NCI-H128 (cell line): ENCODE measurements at regions not wholly inside any gene's neighbourhood (a gene's known extent, or its start where the extent isn't known, plus 50 kb on each side); places are given as distances from the start of the nearest gene placed in this dataset.
"Not testable (repeated sequence)": the region's sequence is repeated elsewhere in the genome, so short reads cannot be mapped to it uniquely, and the experiment has no call there.

Experiments
- DNase-seq: peaks from one replicate; lab custom pipeline; 2025; ENCODE audit not compliant: unreplicated experiment; lab: John Stamatoyannopoulos, UW

GRCh38 chr2:65625982-65626381 lies 193.6 kb upstream of the SPRED2 start:
- DNase-seq, result no peak

GRCh38 chr2:65622951-65623535 lies 190.6 kb upstream of the SPRED2 start:
- no peak for DNase-seq

DNA sequence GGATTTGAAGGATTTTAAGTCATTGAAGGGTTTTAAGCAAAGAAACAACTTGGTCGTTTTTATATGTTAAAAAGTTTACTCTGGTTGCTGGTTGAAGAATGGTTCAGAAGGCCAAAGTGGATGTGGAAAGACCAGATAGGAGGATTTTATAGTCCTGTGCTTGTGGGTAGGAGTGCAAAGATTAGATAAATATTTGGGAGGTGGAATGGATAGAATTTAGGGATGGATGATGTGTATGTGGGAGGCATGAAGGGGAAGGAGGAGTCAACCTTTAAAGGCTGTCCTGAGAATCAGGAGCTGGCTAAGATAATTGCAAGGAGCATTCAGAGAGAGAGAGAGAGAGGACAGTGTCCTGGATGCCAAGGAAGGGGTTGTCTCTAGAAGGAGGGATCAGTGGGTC lies 190.1 kb upstream of the SPRED2 start:
- no peak for DNase-seq

DNA sequence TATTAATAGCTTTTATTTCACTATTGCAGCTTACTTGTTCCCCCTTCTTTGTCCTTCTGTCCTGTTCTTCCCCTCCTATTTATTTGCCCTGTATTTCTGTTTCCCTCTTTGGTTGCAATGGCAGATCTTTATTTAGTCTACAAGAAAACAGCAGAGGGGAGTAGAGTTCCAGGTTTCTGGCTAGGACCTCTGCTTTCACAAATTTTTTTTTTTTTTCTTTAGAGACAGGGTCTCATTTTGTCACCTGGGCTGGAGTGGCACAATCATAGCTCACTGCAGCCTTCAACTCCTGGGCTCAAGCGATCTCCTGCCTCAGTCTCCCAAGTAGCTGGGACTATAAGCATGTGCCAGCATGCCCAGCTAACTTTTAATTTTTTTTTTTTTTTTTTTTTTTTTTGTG lies 188.1 kb upstream of the SPRED2 start:
- DNase-seq, result no peak

- no peak for DNase-seq
These were observed 187.6 kb upstream of the SPRED2 start for GRCh38 chr2:65620026-65620425.

- DNase-seq, result no peak
These were observed 183.2 kb upstream of the SPRED2 start for GRCh38 chr2:65615602-65616001.

DNA sequence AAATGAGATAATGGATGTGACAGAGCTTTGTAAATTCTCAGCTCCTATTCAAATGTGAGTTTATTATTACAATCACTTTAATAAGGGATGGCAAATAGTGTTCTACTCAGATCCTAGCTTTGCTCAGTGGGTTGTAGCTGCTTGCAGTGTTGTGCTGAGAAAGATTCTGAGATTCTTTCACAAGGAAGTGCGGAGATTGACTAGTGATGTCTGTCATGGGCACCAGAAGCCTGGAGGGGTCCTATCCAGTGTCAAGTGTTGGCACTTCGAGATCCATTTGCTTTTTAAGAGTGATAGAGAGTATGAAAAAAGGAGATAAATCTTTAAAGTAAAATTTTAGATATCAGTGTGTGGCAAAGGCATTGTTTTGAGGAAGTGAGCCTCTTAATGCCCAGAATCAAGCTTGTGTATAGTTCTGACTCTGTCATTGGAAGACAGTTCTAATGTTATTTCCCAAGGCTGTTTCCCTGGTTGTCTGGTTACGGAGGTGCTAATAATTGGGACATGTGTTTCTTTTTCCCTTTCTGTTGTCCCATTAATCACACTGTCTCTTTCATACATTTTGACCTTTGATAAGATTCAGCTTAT lies 181.7 kb upstream of the SPRED2 start:
- DNase-seq, result no peak

GRCh38 chr2:65611488-65611887 lies 179.1 kb upstream of the SPRED2 start:
- no peak for DNase-seq

DNA sequence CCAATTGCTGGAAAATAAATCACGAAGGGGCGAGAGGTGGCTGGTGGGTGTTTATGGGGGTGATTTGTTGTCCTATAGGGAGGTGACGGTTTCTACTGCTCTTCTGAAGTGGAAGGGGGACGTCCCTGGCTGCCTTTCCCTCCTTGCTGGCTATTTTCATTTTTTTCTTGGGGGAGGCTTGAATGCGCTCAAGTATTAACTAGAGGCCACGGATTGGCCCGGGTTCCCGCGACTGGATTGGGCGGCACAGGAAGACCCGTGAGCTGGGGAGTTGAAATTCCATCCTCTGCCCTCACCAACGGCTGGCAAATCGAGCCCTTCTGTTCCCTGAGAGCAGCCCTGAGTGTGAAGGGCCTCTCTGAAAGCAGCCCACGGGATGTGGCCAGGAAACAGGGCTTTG lies 176.5 kb upstream of the SPRED2 start:
- no peak for DNase-seq

GRCh38 chr2:65608466-65608865 lies 176.1 kb upstream of the SPRED2 start:
- DNase-seq, result no peak

DNA sequence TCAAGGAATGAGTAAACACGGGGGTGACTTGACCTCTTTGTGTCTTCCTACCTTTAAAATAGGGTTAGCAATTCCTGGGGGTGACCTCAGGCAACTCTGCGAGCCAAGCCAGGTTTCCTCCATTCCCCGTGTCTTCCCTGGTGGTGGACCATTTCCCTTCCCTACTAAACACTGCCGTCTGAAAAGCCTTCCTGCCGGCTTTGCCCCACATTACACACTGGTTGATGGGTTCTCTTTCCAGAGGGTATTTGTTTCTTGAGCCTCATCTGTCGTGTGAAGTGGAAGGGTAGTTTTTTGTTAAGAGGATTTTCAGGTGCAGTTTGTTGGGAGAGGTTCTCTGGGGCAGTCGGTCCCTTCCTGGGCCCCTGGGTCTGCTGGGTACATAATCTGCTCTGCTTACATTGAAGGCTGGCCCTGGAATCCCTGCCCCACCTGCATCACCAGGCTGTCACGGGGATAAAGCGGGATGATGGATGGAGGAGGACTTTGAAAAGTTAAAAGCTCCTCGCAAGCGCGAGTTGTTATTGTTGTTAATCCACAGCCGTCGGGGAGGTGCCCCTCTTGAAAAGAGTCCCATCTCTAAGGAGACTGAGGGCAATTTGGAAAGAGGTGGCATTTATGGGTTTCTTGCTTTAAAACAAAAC lies 175.4 kb upstream of the SPRED2 start:
- DNase-seq, result no peak

DNA sequence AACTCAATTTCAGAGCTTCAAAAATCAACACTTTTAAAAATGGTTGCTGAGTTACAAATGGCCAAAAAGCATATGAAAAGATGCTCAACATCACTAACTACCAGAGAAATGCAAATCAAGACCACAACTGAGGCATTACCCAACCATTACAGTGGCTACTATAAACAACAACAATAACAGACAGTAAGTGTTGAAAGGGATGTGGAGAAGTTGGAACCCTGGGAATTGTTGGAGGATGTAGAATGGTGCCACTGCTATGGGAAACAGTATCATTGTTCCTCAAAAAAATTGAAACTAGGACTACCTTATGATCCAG lies 173.3 kb upstream of the SPRED2 start:
- no peak for DNase-seq

DNA sequence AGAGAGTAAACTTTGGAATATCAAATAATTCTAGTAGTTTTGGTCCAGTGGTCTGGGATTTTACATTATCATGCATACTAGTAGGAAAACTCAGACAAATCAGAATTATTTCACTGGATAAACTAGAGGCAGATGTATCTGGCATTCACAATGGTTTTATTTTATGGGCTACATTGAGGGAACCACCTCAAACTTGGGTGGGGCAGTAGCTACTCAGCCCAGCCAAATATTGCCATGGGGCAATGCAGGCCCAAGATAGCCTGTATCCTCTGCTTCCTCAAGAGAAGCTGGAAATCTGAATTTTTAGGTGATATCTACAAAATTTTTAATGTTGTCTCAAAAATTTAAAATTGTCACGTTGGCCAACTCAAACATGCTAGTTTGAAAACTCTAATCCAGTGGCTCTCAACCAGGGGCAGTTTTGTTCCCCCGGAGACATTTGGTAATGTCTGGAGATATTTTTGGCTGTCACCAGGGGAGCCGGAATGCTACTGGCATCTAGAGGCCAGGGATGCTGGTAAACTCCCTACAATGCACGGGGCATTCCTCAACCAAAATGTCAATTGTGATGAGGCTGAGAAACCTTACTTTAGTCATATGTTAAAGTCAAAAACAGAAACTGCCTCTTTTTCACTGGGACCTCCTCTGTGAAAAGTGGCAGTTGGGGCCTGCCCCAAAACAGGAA lies 172.8 kb upstream of the SPRED2 start:
- DNase-seq, result no peak

GRCh38 chr2:65604246-65604645 lies 171.8 kb upstream of the SPRED2 start:
- no peak for DNase-seq

- no peak for DNase-seq
These were observed 170.3 kb upstream of the SPRED2 start for GRCh38 chr2:65602603-65603235.

GRCh38 chr2:65600871-65601270 lies 168.5 kb upstream of the SPRED2 start:
- not testable (repeated sequence) for DNase-seq

DNA sequence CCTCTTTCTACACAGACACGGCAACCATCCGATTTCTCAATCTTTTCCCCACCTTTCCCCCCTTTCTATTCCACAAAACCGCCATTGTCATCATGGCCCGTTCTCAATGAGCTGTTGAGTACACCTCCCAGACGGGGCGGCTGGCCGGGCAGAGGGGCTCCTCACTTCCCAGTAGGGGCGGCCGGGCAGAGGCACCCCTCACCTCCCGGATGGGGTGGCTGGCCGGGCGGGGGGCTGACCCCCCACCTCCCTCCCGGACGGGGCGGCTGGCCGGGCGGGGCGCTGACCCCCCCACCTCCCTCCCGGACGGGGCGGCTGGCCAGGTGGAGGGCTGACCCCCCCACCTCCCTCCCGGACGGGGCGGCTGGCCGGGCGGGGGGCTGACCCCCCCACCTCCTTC lies 168.0 kb upstream of the SPRED2 start:
- DNase-seq, result not testable (repeated sequence)

DNA sequence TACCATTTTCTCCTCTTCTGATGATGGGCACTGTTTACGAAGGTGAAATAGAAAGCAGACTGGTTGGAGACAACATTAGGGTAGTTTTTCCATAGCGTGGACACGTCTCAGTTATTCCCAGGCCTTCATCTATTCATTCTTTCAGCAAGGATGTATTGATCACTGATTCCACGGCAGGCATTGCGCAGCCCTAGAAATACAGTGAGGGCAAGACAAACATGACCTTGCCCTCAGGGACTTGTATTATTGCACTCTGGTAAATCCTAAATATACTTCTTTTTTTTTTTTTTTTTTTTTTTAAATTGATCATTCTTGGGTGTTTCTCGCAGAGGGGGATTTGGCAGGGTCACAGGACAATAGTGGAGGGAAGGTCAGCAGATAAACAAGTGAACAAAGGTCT lies 167.3 kb upstream of the SPRED2 start:
- no peak for DNase-seq

DNA sequence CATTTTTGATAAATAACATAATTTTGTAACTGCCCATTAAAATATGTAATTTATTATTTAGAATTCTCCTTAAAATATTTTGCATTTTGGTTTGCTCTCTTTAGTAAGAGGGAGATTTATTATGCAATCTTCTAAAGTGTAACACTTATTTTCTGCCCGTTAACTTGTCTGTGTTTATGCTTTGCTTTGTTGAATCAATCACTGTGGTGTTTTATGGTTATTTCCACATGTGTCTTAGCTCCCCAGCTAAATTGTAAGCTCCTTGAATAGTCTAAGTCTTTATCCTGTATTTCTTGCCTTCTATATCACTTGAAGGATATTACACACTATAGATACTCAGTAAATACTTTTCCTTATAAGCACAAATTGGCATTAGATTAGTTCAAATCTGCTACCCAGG lies 166.6 kb upstream of the SPRED2 start:
- no peak for DNase-seq

- no peak for DNase-seq
These were observed 165.9 kb upstream of the SPRED2 start for GRCh38 chr2:65598264-65598663.

DNA sequence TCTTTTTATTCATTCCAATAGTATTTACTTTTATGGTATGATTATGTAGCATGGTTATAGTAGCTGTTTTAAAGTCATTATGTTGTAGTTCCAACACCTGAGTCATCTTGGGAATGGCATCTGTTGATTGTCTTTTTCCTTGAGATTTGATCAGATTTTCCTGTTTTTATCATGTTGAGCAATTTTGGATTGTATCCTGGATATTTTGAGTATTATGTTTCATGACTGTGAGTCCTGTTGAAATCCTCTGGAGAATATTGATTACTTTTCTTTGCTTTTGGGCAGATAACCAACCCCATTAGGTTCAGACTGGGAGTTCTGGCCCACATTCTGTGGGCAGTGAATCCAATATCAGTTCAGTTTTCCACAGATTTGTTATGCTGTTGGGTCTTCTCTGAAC lies 163.2 kb upstream of the SPRED2 start:
- DNase-seq, result no peak

DNA sequence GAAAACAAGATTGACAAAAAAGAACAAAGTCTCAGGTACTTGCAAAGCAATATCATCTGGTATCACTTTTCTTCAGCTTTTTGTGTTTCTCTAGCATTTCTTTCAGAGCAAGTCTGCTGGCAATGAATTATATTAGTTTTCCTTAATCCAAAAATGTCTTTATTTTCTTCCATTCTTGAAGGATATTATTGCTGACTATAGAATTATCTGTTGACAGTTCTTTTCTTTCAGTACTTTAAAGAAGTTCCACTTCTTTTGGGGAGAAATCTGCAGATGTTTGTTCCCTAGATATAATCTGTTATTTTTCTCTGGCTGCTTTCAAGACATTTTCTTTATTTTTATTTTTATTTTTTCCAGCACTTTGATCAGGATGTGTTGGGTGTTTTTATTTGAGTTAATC lies 161.8 kb upstream of the SPRED2 start:
- DNase-seq, result no peak
